GM19099 (cell line): ENCODE measurements at regions not wholly inside any gene's neighbourhood (a gene's known extent, or its start where the extent isn't known, plus 50 kb on each side); places are given as distances from the start of the nearest gene placed in this dataset.

Experiments
- POLR2A ChIP-seq: IDR thresholded peaks from 3 replicates; pipeline ENCODE4 v1.6.1; 2011; ENCODE audit warnings: low read depth; ENCODE audit not compliant: insufficient read length; ENCODE audit errors: extremely low read depth

GRCh38 chr2:41914936-41915335 lies 132.9 kb upstream of the PKDCC start:
- TF ChIP-seq POLR2A, result no peak

DNA sequence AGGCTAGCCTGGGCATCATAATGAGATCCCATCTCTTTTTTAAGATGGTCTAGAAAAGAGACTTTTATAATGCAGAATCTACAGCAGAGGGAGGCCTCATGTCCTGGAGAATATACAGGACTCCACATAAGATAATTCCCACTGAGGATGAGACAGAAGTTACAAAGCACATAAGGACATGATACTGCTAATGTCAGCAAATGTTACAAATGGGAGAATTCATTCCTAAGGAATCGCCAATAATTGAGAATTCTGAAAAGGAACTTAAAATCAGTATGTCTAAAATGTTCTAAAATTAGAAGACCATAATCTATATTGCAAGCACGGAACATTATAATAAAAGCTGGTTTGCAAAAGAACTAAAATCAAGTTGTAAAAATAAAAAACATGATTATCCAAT lies 131.6 kb upstream of the PKDCC start:
- TF ChIP-seq POLR2A, result no peak

- no peak for TF ChIP-seq POLR2A
Observed at GRCh38 chr2:41917587-41917986, 130.2 kb upstream of the PKDCC start.

DNA sequence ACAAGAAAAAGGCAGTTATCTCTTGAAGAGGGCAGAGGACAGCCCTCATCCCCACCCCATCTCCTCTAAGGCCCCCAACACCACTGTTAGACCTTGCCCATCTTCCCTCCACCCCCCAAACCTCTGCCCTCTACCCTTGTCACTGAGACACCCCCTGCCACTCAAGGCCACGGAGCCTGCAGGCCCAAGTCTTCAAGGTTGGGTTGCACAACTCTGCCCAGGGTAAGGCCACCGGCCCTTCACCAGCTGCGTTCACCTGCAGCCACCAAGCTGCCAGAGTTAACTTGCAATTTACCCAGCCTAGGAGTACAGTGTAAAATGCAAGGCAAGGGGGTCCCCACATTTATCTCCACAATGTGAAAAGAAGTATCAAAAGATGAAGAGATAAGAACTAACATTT lies 128.7 kb upstream of the PKDCC start:
- TF ChIP-seq POLR2A, result no peak

- no peak for TF ChIP-seq POLR2A
Observed at GRCh38 chr2:41920181-41920580, 127.6 kb upstream of the PKDCC start.

DNA sequence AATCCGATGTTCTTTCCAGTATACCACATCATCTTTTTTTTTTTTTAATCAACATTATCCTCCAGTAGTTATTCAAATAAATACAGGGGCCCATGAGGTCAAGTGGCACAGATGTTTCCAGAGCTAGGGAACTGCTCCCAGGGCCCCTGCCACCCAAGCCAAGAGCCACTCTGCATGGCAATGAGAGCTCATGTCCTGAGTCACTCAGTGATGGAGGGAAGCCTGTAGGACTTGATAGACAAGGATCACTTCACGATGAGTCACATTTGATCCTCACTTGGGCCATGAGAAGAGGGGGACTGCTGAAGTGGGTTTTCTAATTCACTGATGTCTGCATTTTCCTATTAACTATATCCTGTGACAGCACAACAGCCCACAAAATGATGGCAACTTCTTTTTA lies 127.0 kb upstream of the PKDCC start:
- TF ChIP-seq POLR2A, result no peak

GRCh38 chr2:41922177-41922576 lies 125.6 kb upstream of the PKDCC start:
- no peak for TF ChIP-seq POLR2A

DNA sequence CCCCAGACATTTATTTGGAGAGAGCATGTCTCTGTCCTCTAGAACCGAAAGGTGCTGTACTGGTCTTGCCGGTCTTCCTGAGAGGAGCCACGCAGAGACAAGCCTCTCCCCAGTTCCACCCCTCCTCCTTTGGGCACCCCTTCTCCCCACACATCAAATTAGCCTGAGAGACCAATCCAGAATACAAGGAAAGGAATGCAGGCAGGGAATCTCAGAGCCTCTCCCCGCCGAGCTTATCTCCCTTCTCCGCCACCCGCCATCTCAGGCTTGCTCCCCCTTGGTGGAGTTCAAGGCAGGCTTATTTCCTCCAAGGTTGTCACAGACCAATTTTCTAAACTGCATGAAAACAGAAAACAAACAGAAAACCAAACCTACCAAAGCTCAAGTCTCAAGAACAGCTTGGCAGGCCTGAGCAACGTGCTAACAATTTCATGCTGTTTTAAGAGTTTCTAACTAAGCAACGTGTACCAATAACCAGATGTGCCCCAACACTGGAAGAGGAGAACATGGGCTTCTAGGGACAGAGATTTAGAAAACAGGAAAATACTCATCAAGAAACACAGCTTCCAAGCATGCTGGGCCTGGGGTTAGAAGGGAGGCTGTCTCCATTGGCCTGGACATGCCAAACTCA lies 124.5 kb upstream of the PKDCC start:
- TF ChIP-seq POLR2A, result no peak

- no peak for TF ChIP-seq POLR2A
Observed at GRCh38 chr2:41924024-41924423, 123.8 kb upstream of the PKDCC start.

- TF ChIP-seq POLR2A, result no peak
Observed at GRCh38 chr2:41924709-41925408, 123.0 kb upstream of the PKDCC start.

DNA sequence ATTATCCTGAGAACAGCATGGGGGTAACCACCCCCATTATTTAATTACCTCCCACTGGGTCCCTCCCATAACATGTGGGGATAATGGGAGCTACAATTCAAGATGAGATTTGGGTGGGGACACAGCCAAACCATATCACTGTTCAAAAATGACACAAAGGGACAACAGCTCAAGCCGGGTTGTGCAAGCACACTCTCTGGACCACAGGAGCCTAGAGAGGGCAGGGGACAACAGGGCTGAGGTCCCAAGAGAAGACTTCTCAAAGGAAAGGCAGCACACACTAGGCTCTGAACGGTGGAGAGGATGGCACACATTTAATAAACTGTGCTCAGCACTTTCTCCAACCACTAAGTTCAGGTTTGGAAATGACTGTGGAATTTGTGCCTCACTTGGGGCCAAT lies 122.1 kb upstream of the PKDCC start:
- no peak for TF ChIP-seq POLR2A

DNA sequence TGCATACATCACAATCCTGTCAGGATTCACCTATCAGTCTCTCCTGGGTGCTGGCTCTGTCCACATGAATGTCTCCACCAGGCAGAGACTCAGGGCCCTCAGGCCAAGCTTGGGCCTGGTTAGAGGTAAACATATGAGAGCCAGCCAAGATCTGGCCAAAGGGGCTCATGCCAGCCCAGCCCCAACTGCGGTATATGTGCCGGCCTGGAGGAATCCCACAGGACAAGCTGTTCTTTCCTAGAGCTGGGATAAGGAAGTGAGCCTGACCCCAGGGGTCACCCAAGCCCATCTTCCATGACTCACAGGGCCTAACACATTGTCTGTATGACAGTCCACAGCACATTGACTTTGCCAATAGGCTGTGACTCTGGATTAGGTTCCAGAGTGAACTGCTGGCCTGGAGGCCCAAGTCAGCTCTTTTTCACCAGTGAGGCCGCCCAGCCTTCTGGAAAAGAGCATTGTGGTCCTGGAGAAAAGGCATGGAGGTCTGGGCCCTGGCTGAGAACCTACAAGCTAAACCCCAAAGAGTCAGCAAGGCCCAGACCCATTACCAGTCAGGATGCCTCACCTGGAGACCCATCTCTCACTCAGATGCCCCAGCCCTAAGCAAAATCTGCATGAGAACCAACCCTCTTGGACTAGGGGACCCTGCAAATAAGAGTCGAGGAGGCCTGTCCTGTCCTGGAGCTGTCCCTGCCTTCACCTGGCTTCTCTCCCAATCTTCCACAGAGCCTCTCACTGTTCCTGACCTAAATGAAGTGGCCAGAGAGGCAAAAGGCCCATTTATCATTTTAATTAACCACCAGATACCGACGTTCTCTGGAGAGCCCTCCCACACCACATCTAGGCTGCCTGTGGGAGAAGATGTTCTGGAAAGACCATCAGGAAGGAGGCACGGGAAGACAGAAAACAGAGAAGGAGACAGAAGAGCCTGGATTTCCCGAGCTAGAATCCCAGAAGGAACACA lies 120.9 kb upstream of the PKDCC start:
- TF ChIP-seq POLR2A, result no peak

- TF ChIP-seq POLR2A, result no peak
Observed at GRCh38 chr2:41927581-41928264, 120.1 kb upstream of the PKDCC start.

- TF ChIP-seq POLR2A, result no peak
Observed at GRCh38 chr2:41928526-41928925, 119.3 kb upstream of the PKDCC start.
